A673 (cell line): ENCODE measurements at regions not wholly inside any gene's neighbourhood (a gene's known extent, or its start where the extent isn't known, plus 50 kb on each side); places are given as distances from the start of the nearest gene placed in this dataset.

Experiments
- CTCF ChIP-seq: fragments of 300-800, 200-600 bp; sonication (generic); conservative IDR thresholded peaks from 2 replicates; pipeline ENCODE4 v1.5.1; 2017; ENCODE audit warnings: low read depth, mild to moderate bottlenecking, antibody characterized with exemption, low read length, moderate library complexity, mixed read lengths
- EZH2 ChIP-seq: fragments of 200-600 bp; sonication (generic); IDR thresholded peaks from 2 replicates; pipeline ENCODE4 v1.6.1; 2017; ENCODE audit warnings: borderline replicate concordance, low read depth, mild to moderate bottlenecking, mixed read lengths, antibody characterized with exemption, low read length; ENCODE audit not compliant: poor library complexity, severe bottlenecking

DNA sequence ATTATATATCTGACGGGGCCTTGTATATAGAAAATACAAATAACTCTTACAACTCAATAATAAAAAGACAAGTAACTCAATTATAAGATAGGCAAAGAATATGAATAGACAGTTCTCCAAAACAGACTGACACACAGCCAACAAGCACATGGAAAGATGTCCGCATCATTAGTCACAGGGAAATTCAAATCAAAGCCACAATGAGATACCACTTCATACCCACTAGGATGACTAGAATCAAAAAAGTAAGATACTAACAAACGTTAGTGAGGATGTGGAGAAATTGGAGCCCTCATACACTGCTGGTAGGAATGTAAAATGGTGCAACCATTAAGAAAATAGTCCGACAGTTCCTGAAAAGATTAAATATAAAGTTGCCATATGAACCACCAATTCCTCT, 115.7 kb downstream of the RCHY1 start:
- no peak for TF ChIP-seq CTCF
- TF ChIP-seq EZH2 = no peak
